ENCODE measurements at regions not wholly inside any gene's neighbourhood (a gene's known extent, or its start where the extent isn't known, plus 50 kb on each side); places are given as distances from the start of the nearest gene placed in this dataset.
"Not testable (repeated sequence)": the region's sequence is repeated elsewhere in the genome, so short reads cannot be mapped to it uniquely, and the experiment has no call there.

- DNase-seq (ENCODE audit: low read depth) = no peak
- no peak for TF ChIP-seq CTCF (IDR thresholded peaks at IDR 0.05; ENCODE audit: low read length, missing control alignments)
- H3K4me3 ChIP-seq (replicated peaks; ENCODE audit: low read depth, low read length) = no peak overlapping the region
Measured at GRCh38 chr17:13883659-13884058, 185.6 kb upstream of the COX10 start.

- no peak for TF ChIP-seq CTCF (IDR thresholded peaks at IDR 0.05; ENCODE audit: low read length, missing control alignments)
- H3K4me3 ChIP-seq (replicated peaks; ENCODE audit: low read depth, low read length) = no peak overlapping the region
Measured at GRCh38 chr17:13884347-13884746, 185.0 kb upstream of the COX10 start.

GRCh38 chr17:13885550-13885949, 183.8 kb upstream of the COX10 start:
- no peak overlapping the region for H3K4me3 ChIP-seq (replicated peaks; ENCODE audit: low read depth, low read length)
- TF ChIP-seq CTCF (IDR thresholded peaks at IDR 0.05; ENCODE audit: low read length, missing control alignments) = no peak
- no peak for DNase-seq (ENCODE audit: low read depth)

More at GRCh38 chr17:13884347-13884746, 185.0 kb upstream of the COX10 start:
- no peak for DNase-seq (ENCODE audit: low read depth)

- DNase-seq (ENCODE audit: low read depth) = no peak
- H3K4me3 ChIP-seq (replicated peaks; ENCODE audit: low read depth, low read length) = no peak overlapping the region
- TF ChIP-seq CTCF (IDR thresholded peaks at IDR 0.05; ENCODE audit: low read length, missing control alignments) = no peak
Measured at GRCh38 chr17:13885953-13886889, 183.1 kb upstream of the COX10 start.

GRCh38 chr17:13888056-13888609, 181.2 kb upstream of the COX10 start:
- no peak overlapping the region for H3K4me3 ChIP-seq (replicated peaks; ENCODE audit: low read depth, low read length)
- peak; percentile 17 for DNase-seq (ENCODE audit: low read depth)
- no peak for TF ChIP-seq CTCF (IDR thresholded peaks at IDR 0.05; ENCODE audit: low read length, missing control alignments)

- DNase-seq (ENCODE audit: low read depth); H3K4me3 ChIP-seq (replicated peaks; ENCODE audit: low read depth, low read length): not testable (repeated sequence)
Measured at GRCh38 chr17:13908971-13909370, 160.3 kb upstream of the COX10 start.

GRCh38 chr17:13909901-13910519, 159.3 kb upstream of the COX10 start:
- no peak for TF ChIP-seq CTCF (IDR thresholded peaks at IDR 0.05; ENCODE audit: low read length, missing control alignments)
- DNase-seq (ENCODE audit: low read depth) = no peak
- no peak overlapping the region for H3K4me3 ChIP-seq (replicated peaks; ENCODE audit: low read depth, low read length)
